Activated CD4-positive, CD25-positive, alpha-beta regulatory T cell treated with anti-CD3 and anti-CD28 coated beads, Interleukin-2, amount 50 U/mL, for 72 hours (primary cell): ENCODE measurements at regions not wholly inside any gene's neighbourhood (a gene's known extent, or its start where the extent isn't known, plus 50 kb on each side); places are given as distances from the start of the nearest gene placed in this dataset.

ENCODE experiments used
- DNase-seq: peaks from one replicate; pipeline ENCODE4 v3.0.0; 2021

- no peak for DNase-seq
Measured at GRCh38 chr13:106915146-106915545, 347.2 kb upstream of the ARGLU1 start.

- DNase-seq = no peak
Measured at GRCh38 chr13:106911627-106912026, 343.7 kb upstream of the ARGLU1 start.

DNA sequence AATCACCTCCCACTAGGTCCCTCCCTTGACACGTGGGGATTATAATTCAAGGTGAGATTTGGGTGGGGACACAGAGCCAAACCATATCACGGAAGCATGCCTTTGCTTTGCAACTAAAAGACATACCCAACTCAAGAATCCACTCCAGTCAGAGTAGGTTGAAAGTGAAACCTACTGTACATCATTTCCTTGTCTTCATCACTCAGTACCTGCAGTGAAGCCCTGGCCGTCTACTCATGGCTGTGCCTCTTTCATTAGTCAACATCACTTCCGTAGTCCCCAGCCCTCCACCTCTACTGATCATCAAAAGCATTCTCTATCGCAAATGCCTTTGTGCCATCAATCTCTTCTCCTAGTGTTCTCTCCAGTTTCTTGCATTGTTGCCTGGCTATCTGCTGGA, 343.1 kb upstream of the ARGLU1 start:
- no peak for DNase-seq

DNA sequence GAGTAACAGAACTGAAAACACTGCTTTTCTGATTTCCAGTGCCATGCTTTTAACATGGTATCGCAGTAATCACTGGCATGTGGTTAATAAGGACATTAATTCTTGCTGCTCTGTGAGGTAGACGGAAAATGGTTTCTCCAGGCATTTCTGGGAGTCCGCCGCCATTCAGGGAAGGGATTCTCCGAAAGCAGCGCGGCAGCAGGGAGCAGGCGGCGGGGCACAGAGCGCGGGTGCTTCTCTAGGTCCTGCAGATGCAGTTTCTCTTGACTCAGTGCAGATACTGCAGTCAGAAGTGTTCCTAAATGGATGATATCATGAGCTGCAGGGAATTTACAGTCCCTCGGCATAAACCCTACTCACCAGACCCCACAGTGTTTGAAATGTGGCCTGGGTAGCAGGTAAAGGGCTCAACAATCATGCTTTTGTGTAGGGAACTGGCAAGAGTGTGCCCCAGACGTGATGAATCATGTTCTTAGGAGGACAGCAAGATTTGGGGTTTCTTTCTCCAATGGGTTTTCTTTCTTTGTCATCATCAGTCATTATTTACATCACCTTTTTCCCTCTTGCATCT, 338.6 kb upstream of the ARGLU1 start:
- no peak for DNase-seq

GRCh38 chr13:106905380-106906162, 337.6 kb upstream of the ARGLU1 start:
- no peak for DNase-seq

DNA sequence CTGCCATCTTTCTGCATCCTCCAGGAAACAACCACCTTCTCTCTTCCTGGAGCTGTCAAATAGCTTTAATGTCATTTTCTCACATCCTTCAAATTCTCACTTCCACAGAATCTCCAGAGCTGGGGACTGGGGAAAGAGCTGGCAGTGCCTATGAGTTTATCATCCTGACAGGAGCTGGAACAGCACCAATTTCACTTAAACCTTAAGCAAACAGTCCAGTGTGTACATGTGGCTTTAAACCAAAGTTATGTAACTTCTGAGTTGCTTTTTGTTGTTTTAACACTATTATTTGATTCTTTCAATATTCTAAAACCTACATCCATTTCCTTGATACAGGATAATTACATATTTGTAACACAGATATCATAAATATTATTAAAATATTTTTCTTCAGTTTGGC, 331.5 kb upstream of the ARGLU1 start:
- DNase-seq = no peak

DNA sequence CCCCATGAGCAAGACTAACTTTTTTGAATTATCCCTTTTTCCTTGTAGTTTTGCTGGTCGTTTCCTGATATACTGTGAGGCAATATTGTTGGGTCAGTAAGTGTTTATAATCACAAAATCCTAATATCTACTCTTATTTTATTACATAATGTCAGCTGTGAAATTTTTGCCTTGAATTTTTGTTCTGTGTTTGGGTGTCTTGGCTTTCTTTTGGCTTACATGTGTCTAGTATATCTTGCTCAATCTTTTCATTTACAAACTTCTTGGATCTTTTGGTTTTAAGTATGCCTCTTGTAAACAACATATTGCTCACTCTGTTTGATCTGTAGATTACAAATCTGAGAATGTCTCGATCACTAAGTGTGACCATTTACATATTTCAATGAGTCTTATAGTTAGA, 330.3 kb upstream of the ARGLU1 start:
- no peak for DNase-seq

DNA sequence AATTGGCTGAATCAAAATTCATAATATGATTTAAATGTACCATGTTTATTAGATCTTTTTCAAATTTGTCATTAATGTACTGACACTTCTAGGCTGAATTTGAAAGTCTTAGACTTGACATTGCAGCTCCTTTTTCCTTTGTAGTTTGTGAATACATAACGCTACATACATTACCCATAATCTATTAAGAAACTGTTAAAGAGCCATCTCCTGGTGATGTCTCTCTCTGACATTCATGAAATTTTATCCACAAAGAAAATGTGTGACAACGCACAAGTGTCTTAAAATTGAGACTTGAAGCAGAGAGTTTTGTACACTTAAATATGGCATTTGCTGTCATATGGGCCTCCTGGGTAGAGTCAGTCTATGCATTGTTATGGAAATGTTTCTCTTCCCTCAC, 320.2 kb upstream of the ARGLU1 start:
- no peak for DNase-seq

GRCh38 chr13:106887686-106888085, 319.7 kb upstream of the ARGLU1 start:
- no peak for DNase-seq

GRCh38 chr13:106883976-106884375, 316.0 kb upstream of the ARGLU1 start:
- DNase-seq = no peak

GRCh38 chr13:106882246-106882645, 314.3 kb upstream of the ARGLU1 start:
- no peak for DNase-seq

- DNase-seq = no peak
Measured at GRCh38 chr13:106879806-106880205, 311.9 kb upstream of the ARGLU1 start.

DNA sequence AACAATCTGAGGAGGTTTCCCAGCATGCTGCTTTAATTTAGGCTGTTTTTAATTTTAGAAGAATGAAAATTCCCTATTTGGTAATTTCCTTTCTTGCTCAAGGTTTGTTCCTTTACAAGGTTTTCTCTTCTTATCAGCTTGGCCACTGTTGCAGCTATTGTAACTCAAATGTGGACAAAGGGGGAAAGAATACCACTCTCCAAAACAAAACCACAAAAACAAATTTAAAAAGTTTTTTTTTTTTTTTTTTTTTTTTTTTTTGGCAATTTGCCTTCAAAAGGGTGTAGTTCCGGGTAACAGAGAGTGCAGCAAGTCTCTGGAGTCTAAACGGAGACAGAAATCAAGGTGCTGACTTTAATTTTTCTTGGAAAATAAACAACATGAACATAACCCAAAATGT, 306.4 kb upstream of the ARGLU1 start:
- DNase-seq = no peak

DNA sequence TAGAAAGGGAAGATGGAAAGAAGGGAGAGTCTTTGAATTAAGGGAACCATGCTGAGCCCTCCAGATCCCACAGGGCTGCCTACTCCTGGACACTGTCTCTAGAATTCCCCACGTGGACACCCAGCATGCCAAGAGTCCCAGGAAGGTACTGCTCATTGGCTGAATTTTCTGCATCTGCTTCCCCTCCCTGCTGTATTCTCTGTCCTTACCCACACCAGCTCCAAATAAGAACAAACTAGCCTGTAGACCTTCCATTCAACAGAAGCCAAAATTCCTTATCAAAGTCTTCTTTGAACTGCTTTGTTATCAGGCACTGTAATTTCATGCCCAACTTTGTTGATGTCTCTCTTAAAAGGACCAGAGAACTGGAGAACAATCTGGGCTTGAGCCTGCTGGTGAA, 305.9 kb upstream of the ARGLU1 start:
- no peak for DNase-seq

GRCh38 chr13:106867249-106867648, 299.3 kb upstream of the ARGLU1 start:
- no peak for DNase-seq

- no peak for DNase-seq
Measured at GRCh38 chr13:106865716-106866440, 297.9 kb upstream of the ARGLU1 start.

DNA sequence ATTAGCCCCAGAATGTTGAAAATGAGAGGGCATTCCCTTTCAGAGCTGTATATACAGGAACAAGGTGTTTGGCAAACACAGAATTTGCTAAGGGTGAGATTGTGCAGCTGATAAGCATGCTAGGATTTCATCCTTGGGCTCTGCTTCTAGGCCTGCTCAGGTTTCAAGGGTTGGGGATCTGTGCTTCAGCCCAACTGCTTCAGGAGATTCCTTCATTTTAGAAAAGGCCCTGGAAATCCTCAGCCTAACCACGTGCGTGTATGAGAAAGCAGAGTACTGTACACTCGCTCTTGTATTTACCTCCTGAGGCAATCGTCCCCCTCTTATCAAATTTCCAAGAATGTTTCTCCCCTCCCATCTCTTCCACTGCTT, 291.6 kb upstream of the ARGLU1 start:
- DNase-seq = no peak

- no peak for DNase-seq
Measured at GRCh38 chr13:106858903-106859532, 291.1 kb upstream of the ARGLU1 start.

DNA sequence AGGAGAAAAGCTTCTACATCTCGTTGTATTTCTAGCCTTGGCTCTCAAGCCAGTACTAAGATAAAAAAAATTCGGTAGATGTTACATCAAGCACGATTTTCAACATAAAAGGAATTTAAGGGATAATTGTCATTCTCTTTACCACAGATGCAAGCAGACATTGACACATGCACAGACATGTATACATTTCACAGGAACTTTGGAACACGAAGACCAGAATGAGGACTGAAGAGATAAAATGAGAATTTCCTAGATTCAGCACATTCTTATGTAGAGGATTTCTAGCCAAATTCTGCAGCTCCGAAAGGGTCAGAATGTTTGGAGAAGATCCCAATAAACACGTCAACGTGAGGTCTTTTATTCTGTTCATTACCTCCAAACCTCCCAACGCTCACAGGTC, 284.5 kb upstream of the ARGLU1 start:
- no peak for DNase-seq

GRCh38 chr13:106850973-106851650, 283.2 kb upstream of the ARGLU1 start:
- no peak for DNase-seq

- DNase-seq = no peak
Measured at GRCh38 chr13:106846571-106847448, 278.9 kb upstream of the ARGLU1 start.

DNA sequence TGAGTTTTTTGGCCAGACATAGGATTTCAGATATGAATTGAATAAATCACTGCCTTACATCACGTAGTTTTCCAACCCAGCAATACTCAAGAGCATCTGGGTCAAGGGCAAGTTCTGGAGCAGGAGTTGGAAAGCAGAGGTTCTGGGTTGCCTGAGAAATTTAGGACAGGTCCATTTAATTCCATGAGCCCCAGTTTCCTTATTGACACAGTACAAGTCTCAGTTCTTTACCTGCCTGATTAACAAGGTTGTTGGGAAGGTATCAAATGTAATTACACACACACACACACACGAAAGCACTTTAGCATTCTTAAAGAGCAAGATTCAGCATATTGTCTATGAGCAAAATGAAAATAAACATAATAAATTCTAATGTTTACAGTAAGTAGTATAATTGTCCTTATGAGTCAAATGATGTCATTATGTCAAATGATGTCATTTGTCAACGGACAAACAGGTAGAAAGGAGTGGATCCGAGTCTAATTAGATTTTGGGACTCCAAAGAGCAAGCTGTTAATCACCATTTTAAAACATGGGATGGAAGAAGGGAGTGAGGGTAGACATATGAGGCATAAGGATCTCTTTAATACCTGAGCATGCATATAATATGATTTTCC, 268.4 kb upstream of the ARGLU1 start:
- DNase-seq = no peak
